ENCODE measurements at regions not wholly inside any gene's neighbourhood (a gene's known extent, or its start where the extent isn't known, plus 50 kb on each side); places are given as distances from the start of the nearest gene placed in this dataset.

DNA sequence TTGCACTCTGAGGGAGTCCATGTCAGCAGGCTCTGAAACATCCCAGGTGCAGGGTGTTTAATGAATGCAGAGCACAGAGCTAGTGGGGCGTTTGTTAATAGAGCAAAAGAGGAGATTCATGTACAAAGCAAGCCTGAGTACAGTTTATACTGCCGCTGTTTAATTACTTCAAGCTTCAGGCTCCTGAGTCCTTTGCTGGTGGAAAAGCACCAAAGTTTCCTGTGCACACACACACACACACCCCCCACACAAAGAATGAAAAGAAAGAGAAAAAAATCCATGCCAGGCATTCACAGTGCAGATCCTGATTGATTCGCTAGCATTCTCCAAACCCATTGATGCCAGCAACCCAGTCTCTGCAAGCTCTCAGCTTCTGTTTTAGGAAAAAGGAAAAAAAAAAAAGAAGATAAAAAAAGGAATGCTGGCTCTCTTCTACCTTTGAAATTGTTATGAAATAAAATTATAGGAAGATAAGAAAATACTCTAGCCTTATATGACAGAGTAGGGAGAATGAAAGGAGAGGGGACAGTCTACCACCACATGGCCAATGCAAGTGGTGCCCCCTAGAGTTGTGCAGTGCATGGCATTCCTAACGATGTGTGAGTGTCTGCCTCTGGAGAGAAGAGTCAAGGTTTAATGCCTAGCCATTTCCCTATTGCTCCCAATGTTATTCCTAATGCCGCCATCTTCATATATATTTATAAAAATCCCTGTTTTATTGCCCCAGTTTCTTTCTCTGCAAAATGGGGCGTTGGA lies 216.5 kb downstream of the TMEM114 start:
- no peak for DNase-seq

DNA sequence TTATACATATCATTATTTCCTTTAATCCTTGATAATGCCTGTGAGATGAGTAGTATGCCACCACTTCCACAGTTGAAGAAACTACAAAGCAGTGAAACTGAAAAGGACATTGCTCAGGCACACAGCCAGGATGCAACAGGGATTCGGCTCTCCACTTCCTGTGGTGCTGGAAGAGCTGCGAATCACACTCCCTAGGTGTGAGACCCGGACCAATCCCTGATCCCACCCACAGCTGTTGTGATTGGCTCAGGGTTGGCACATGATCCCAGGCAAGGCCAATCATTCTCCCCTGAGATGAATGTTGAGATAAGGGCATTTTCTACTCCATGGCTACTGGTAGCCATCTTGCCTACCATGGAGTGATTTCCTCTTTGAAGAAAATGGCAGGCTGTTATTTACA lies 218.2 kb downstream of the TMEM114 start:
- DNase-seq = no peak

- DNase-seq = peak in 1 of 2 donors; percentile 56
Observed at GRCh38 chr16:8370374-8371270, 219.7 kb downstream of the TMEM114 start.

- no peak for DNase-seq
Observed at GRCh38 chr16:8358937-8359336, 231.4 kb downstream of the TMEM114 start.

DNA sequence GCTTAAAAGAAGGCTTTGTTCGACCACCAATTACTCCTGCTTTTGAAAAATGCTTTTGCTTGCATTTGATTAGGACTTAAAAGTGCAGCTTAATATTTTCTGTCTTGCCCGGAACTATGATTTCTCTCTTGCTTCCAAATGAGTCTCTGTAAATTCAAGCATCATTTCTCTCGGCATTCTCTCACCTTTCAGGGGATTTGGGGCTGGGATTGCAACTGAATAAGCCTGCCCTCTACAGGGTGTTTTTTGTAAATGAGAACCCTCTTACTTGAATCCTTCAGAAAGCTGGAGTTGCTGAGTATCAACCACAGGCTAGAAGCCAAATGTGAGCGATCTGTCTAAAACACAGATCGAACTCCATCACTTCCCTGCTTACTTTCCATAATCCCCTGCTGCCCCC lies 234.6 kb downstream of the TMEM114 start:
- no peak for DNase-seq

- no peak for DNase-seq
Observed at GRCh38 chr16:8346294-8346693, 244.0 kb downstream of the TMEM114 start.

DNA sequence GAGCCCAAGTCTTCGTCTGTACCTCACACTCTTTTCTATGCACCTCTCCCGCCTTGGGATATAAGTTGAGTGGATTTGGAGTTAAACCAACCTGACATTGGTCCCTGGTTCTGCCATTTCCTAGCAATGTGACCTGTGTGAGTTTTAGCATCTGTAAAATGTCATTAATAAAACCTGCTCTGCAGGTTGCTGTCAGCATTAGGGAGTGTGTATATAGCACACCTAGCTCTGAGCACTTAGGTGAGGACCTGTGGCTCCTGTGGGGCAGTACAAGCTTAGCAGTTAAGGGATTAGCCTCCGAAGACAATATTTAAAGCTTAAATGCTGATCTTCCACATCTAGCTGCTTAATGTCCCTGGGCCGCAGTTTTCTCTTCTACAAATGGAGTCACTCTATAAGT lies 248.0 kb downstream of the TMEM114 start:
- no peak for DNase-seq

DNA sequence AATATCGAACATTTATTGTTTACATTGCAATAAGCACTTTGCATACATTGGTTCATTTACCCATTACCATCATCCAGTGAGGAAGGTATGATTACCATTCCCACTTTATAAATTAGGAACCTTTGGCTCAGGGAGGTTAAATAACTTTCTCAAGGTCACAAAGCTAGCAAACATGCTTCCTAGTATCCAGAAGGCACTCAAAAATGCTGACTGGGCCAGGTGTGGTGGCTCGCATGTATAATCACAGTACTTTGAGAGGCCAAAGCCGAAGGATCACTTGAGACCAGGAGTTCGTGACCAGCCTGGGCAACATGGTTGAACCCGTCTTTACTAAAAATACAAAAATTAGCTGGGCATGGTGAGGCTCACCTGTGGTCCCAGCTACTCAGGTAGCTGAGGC lies 259.6 kb downstream of the TMEM114 start:
- DNase-seq = no peak

DNA sequence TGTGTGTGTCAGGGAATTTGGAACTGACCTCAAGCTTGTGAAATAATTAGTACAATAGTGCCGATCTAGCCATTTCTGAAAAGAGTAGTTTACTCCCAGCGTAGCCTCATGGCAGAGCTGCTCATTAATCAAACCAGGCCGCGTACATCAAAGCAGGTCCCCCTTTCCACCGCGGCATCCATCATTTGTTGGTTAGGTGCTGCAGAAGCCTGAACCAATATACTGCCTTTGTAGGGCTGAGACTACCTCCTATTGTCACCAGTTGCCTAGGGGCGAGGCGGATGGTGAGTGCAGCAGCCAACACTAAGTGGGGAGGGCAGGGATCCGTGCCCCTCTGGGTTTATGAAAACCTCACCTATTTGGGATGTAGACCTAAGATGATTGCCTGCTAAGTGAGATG lies 264.1 kb downstream of the TMEM114 start:
- DNase-seq = no peak

- no peak for DNase-seq
Observed at GRCh38 chr16:8323153-8323552, 267.2 kb downstream of the TMEM114 start.

GRCh38 chr16:8320131-8320530 lies 270.2 kb downstream of the TMEM114 start:
- no peak for DNase-seq

GRCh38 chr16:8310816-8311215 lies 279.5 kb downstream of the TMEM114 start:
- no peak for DNase-seq

GRCh38 chr16:8310323-8310722 lies 280.0 kb downstream of the TMEM114 start:
- no peak for DNase-seq

DNA sequence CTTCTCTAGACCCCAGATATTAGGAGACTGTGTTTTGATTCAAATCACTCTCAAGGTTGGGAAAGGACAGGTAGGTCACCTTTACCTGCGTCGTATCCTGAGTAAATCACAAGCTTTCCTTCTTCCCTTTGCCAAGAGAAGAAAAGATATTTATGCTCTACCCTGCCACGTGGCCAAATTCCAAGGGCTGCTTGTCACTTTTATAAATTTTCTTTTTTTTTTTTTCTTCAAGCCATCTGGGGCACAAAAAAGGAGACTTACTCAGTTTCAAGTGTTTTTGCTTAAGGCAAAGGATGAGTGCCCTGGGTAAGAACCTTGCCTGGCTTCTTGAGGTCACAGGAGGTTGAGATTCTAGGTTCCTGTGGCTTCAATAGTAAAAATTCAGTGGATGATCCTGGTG lies 285.1 kb downstream of the TMEM114 start:
- DNase-seq = no peak

- DNase-seq = no peak
Observed at GRCh38 chr16:8299635-8300034, 290.7 kb downstream of the TMEM114 start.

- DNase-seq = no peak
Observed at GRCh38 chr16:8295513-8296237, 294.6 kb downstream of the TMEM114 start.

DNA sequence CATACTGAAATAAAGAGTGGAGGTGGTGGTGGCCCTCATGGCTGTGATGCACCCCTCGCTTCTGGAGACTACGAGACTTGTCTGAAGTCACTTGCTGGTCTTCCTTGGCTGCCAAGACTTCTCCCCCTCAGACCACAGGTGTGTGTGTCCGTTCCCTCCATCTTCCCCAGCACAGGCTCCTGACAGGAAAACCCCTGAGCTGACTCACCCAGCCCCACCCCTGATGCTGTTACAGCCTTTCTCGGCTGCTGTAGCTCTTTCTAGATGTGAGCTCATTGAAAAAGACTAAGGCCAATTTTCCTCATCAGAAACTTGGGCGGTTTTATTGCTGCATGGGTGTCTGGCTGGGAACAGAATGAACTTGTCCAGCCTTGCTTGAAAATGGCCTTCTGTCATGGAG lies 296.9 kb downstream of the TMEM114 start:
- DNase-seq = no peak

GRCh38 chr16:8292271-8292670 lies 298.0 kb downstream of the TMEM114 start:
- DNase-seq = no peak

- no peak for DNase-seq
Observed at GRCh38 chr16:8286348-8286747, 304.0 kb downstream of the TMEM114 start.

GRCh38 chr16:8283195-8283594 lies 307.1 kb downstream of the TMEM114 start:
- no peak for DNase-seq

- DNase-seq = no peak
Observed at GRCh38 chr16:8278031-8278580, 312.2 kb downstream of the TMEM114 start.

GRCh38 chr16:8271344-8271743 lies 319.0 kb downstream of the TMEM114 start:
- DNase-seq = no peak

GRCh38 chr16:8262299-8262698 lies 328.0 kb downstream of the TMEM114 start:
- DNase-seq = no peak

Measured in hippocampal formation (tissue), 2 donors.